Loucy (cell line): ENCODE measurements at regions not wholly inside any gene's neighbourhood (a gene's known extent, or its start where the extent isn't known, plus 50 kb on each side); places are given as distances from the start of the nearest gene placed in this dataset.

Source experiments
- H2AFZ ChIP-seq: fragments of 200-600 bp; sonication (generic); 2 replicates; pipeline ENCODE4 v1.6.0; 2016; ENCODE audit warnings: antibody characterized with exemption, mild to moderate bottlenecking, low read length, moderate library complexity
- H3F3A ChIP-seq: fragments of 200-600 bp; 2 replicates; pipeline ENCODE4 v1.6.0; 2016; ENCODE audit warnings: antibody characterized with exemption, low read depth, mild to moderate bottlenecking
- H3K27me3 ChIP-seq: fragments of 200-600 bp; sonication (generic); 2 replicates; pipeline ENCODE4 v1.6.1; 2014; ENCODE audit warnings: low read length, mild to moderate bottlenecking; ENCODE audit not compliant: insufficient read depth, poor library complexity, severe bottlenecking
- H3K36me3 ChIP-seq: fragments of 200-600 bp; sonication (generic); 2 replicates; pipeline ENCODE4 v1.6.1; 2016; ENCODE audit warnings: low read length; ENCODE audit not compliant: insufficient read depth
- H3K4me1 ChIP-seq: fragments of 200-600 bp; sonication (generic); 2 replicates; pipeline ENCODE4 v1.5.1; 2014; ENCODE audit warnings: low read length, mild to moderate bottlenecking; ENCODE audit not compliant: insufficient read depth, poor library complexity, severe bottlenecking
- H3K4me2 ChIP-seq: fragments of 200-600 bp; sonication (generic); 2 replicates; pipeline ENCODE4 v1.6.0; 2014; ENCODE audit warnings: antibody characterized with exemption, low read length, low read depth, mild to moderate bottlenecking; ENCODE audit not compliant: poor library complexity, severe bottlenecking
- H3K4me3 ChIP-seq: fragments of 200-600 bp; sonication (generic); 2 replicates; pipeline ENCODE4 v1.5.1; 2014; ENCODE audit warnings: low read length, mild to moderate bottlenecking, mixed read lengths; ENCODE audit not compliant: poor library complexity, severe bottlenecking
- H3K79me2 ChIP-seq: fragments of 200-600 bp; sonication (generic); 2 replicates; pipeline ENCODE4 v1.6.1; 2014; ENCODE audit warnings: low read length; ENCODE audit not compliant: insufficient read depth
- H3K9ac ChIP-seq: fragments of 200-600 bp; sonication (generic); 2 replicates; pipeline ENCODE4 v1.6.0; 2014; ENCODE audit warnings: mild to moderate bottlenecking, low read depth, low read length, moderate library complexity; ENCODE audit not compliant: poor library complexity, severe bottlenecking
- H3K9me2 ChIP-seq: fragments of 200-600 bp; sonication (generic); replicated peaks from 2 replicates; pipeline ENCODE4 v1.6.1; 2016; ENCODE audit warnings: low read depth, low read length, mixed read lengths
- H3K9me3 ChIP-seq: fragments of 200-600 bp; sonication (generic); 2 replicates; pipeline ENCODE4 v1.6.1; 2014; ENCODE audit warnings: mild to moderate bottlenecking, antibody characterized with exemption, low read length, low read depth; ENCODE audit not compliant: insufficient read depth
- H4K20me1 ChIP-seq: fragments of 200-600 bp; sonication (generic); 2 replicates; pipeline ENCODE4 v1.6.0; 2014; ENCODE audit warnings: antibody characterized with exemption, low read length, mild to moderate bottlenecking; ENCODE audit not compliant: insufficient read depth, poor library complexity, severe bottlenecking
- EZH2phosphoT487 ChIP-seq: fragments of 200-600 bp; IDR thresholded peaks from 2 replicates; pipeline ENCODE4 v1.6.1; 2018; ENCODE audit warnings: antibody characterized with exemption, mild to moderate bottlenecking, moderate library complexity, borderline replicate concordance
- TF ChIP-seq, protein P1 (sequence below): fragments of 200-600 bp; sonication (generic); conservative IDR thresholded peaks from 2 replicates; pipeline ENCODE4 v1.5.1; 2014; ENCODE audit warnings: mild to moderate bottlenecking, antibody characterized with exemption, low read length

DNA sequence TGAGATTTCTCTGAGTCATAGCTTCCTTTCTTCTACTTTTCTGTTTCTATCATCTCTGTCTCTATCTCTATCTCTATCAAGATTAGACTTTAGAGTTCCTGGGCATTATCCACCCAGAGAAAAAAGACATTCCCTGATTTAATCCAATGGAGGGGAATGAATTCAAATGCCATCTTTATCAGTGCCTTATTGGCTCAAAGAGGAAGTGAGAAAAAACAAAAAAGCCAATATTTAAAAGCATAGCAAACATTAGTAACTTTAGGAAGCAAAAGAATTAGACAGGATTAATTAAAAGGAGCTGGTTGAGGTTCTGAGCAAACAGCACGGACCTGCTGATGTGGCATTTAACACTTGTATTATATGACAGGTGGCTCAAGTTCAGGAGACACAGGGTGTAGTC is 736.5 kb downstream of the REEP3 start:
- no peak overlapping the region for H3K4me3 ChIP-seq
- TF ChIP-seq, protein P1, sequence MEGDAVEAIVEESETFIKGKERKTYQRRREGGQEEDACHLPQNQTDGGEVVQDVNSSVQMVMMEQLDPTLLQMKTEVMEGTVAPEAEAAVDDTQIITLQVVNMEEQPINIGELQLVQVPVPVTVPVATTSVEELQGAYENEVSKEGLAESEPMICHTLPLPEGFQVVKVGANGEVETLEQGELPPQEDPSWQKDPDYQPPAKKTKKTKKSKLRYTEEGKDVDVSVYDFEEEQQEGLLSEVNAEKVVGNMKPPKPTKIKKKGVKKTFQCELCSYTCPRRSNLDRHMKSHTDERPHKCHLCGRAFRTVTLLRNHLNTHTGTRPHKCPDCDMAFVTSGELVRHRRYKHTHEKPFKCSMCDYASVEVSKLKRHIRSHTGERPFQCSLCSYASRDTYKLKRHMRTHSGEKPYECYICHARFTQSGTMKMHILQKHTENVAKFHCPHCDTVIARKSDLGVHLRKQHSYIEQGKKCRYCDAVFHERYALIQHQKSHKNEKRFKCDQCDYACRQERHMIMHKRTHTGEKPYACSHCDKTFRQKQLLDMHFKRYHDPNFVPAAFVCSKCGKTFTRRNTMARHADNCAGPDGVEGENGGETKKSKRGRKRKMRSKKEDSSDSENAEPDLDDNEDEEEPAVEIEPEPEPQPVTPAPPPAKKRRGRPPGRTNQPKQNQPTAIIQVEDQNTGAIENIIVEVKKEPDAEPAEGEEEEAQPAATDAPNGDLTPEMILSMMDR = no peak
- no peak for TF ChIP-seq EZH2phosphoT487
- H4K20me1 ChIP-seq = no peaks in the 10 kb centered on the region
- no peak overlapping the region for H3K9ac ChIP-seq
- H3K27me3 ChIP-seq = no peaks in the 10 kb centered on the region
- H2AFZ ChIP-seq = no peak overlapping the region
- H3K36me3 ChIP-seq = no peaks in the 10 kb centered on the region
- no peak overlapping the region for H3K4me2 ChIP-seq
- no peaks in the 10 kb centered on the region for H3K79me2 ChIP-seq
- no peaks in the 10 kb centered on the region for H3K9me2 ChIP-seq
- no peaks in the 10 kb centered on the region for H3K4me1 ChIP-seq
- H3K9me3 ChIP-seq = no peaks in the 10 kb centered on the region
- H3F3A ChIP-seq = no peaks in the 10 kb centered on the region

DNA sequence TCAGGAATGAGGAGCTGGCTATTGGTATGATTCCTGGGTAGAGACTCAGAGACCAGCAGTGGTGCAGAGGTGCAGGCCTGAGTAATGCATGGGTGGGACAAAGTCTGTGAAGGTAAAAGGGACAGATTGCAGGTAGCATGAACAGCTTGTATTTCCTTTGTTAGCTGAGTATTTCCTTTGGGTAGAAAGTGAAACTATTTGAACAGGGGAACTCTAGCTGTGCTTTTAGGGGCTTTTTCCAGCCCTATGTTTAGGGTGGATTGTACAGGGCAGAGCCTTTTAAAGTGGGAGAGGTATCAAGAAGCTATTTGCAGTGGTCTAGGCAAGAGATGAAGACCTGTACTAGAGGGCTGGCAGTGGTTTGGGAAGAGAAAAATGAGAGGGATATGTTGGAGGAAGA is 739.9 kb downstream of the REEP3 start:
- Histone ChIP-seq H2AFZ (no peak overlapping the region), H3K36me3 (no peaks in the 10 kb centered on the region), H3K27me3 (no peaks in the 10 kb centered on the region)

DNA sequence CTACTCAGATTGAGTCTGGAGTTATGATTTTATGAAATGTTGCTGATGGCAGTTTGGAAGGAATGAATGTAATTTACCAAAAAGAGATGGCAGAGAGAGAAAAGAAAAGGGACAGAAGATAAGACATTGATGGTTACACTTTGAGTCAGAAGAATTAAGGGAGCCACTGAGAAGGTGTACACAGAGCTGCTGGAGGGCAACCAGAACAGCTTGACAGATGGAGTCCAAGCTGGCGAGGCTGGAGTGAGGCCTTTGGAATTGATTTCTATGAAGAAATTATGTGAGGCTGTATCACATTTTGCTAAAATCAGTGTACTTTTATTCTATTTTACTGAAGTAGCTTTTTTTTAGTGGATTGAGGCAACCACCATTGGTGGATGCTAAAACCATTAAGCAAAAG is 740.5 kb downstream of the REEP3 start:
- TF ChIP-seq, protein P1 = no peak
- TF ChIP-seq EZH2phosphoT487 = no peak
- no peak overlapping the region for H3K4me2 ChIP-seq
- H3K9me3 ChIP-seq = no peaks in the 10 kb centered on the region
- H2AFZ ChIP-seq = no peak overlapping the region
- H3K27me3 ChIP-seq = no peaks in the 10 kb centered on the region
- H3K9ac ChIP-seq = no peak overlapping the region
- H3K4me3 ChIP-seq = no peak overlapping the region
- no peaks in the 10 kb centered on the region for H4K20me1 ChIP-seq
- no peaks in the 10 kb centered on the region for H3K79me2 ChIP-seq
- H3K4me1 ChIP-seq = no peaks in the 10 kb centered on the region
- no peaks in the 10 kb centered on the region for H3F3A ChIP-seq
- no peaks in the 10 kb centered on the region for H3K9me2 ChIP-seq
- H3K36me3 ChIP-seq = no peaks in the 10 kb centered on the region

More for the DNA sequence above, 739.9 kb downstream of the REEP3 start:
- Histone ChIP-seq H3K4me1 (no peaks in the 10 kb centered on the region), H3K9ac (no peak overlapping the region), H3K9me3 (no peaks in the 10 kb centered on the region), H3F3A (no peaks in the 10 kb centered on the region), H3K79me2 (no peaks in the 10 kb centered on the region), H4K20me1 (no peaks in the 10 kb centered on the region), H3K4me3 (no peak overlapping the region), H3K4me2 (no peak overlapping the region), H3K9me2 (no peaks in the 10 kb centered on the region)
- TF ChIP-seq, protein P1 = no peak
- no peak for TF ChIP-seq EZH2phosphoT487
